Endothelial cell of umbilical vein (primary cell): ENCODE measurements at regions not wholly inside any gene's neighbourhood (a gene's known extent, or its start where the extent isn't known, plus 50 kb on each side); places are given as distances from the start of the nearest gene placed in this dataset.

ENCODE experiments used
- BruUV-seq: library from RNA; stranded (reverse); fragments of 400-500 nt; replicated peaks from 2 replicates; lab custom pipeline; 2021; lab: Mats Ljungman, UMichigan
- CTCF ChIA-PET: fragments of 300-600, 350-600 bp; sonication (Branson Sonifier 250); formaldehyde crosslinking; loops from one replicate; lab custom pipeline; 2021; ENCODE audit warnings: antibody characterized with exemption, inconsistent platforms; lab: Charles Lee
- POLR2A ChIA-PET: fragments of 300-600, 350-600 bp; sonication (Branson Sonifier 250); formaldehyde crosslinking; loops from one replicate; lab custom pipeline; 2021; ENCODE audit warnings: antibody characterized with exemption, inconsistent platforms; lab: Charles Lee
- DNase-seq: peaks from one replicate; pipeline ENCODE4 v3.0.0-alpha.2; 2011; ENCODE audit warnings: low read depth, low spot score
- FAIRE-seq: peaks from 2 replicates; lab custom pipeline; 2011; peaks lifted over from hg19 to GRCh38; lab: Jason Lieb, UNC
- H2AFZ ChIP-seq: 2 replicates; pipeline ENCODE4 v1.6.0; 2012; ENCODE audit warnings: low read depth, low read length, control low read depth, inconsistent platforms
- H3K27ac ChIP-seq: 2 replicates; pipeline ENCODE4 v1.5.1; 2011; ENCODE audit warnings: low read depth, mild to moderate bottlenecking, control low read depth, low read length, moderate library complexity; ENCODE audit not compliant: insufficient read depth
- H3K27me3 ChIP-seq, 2 experiments: 2 replicates each; pipeline versions ENCODE4 v1.6.0 to v1.6.1; 2011; ENCODE audit warnings: low read length in 2 of 2, mixed read lengths in 1 of 2; ENCODE audit not compliant: control insufficient read depth in 2 of 2, insufficient read depth in 2 of 2
- H3K36me3 ChIP-seq, 2 experiments: 2 replicates in 1 of 2; 3 replicates in 1 of 2; pipeline ENCODE4 v1.5.1; 2011; ENCODE audit warnings: low read length in 2 of 2, mild to moderate bottlenecking in 1 of 2, moderate library complexity in 1 of 2; ENCODE audit not compliant: control insufficient read depth in 2 of 2, insufficient read depth in 2 of 2; ENCODE audit errors: extremely low read depth in 1 of 2
- H3K4me1 ChIP-seq: 3 replicates; pipeline ENCODE4 v1.5.1; 2011; ENCODE audit warnings: mild to moderate bottlenecking, low read length; ENCODE audit not compliant: control insufficient read depth, insufficient read depth; ENCODE audit errors: extremely low read depth
- H3K4me2 ChIP-seq: 2 replicates; pipeline ENCODE4 v1.6.1; 2011; ENCODE audit warnings: low read length, control low read depth, mixed read lengths; ENCODE audit not compliant: insufficient read depth
- H3K4me3 ChIP-seq, 3 experiments: fragments of 200-600 bp in 1 of 3; sonication (generic), shearing (Covaris generic) in 1 of 3; replicated peaks in 1 of 3; 2 replicates each; pipeline ENCODE4 v1.5.1; 2011 to 2016; ENCODE audit warnings: control low read depth in 3 of 3, low read length in 3 of 3, mild to moderate bottlenecking in 2 of 3, inconsistent platforms in 1 of 3, low read depth in 1 of 3, moderate library complexity in 1 of 3; ENCODE audit not compliant: insufficient read depth in 1 of 3
- H3K79me2 ChIP-seq: 2 replicates; pipeline ENCODE4 v1.6.0; 2012; ENCODE audit warnings: low read length, inconsistent platforms; ENCODE audit not compliant: control insufficient read depth, insufficient read depth
- H3K9ac ChIP-seq: replicated peaks from 2 replicates; pipeline ENCODE3; 2011; ENCODE audit warnings: low read length, control low read depth; ENCODE audit not compliant: insufficient read depth; ENCODE audit errors: extremely low read depth
- H3K9me1 ChIP-seq: replicated peaks from 3 replicates; pipeline ENCODE4 v1.6.0; 2011; ENCODE audit warnings: mild to moderate bottlenecking, low read length; ENCODE audit not compliant: control insufficient read depth, insufficient read depth; ENCODE audit errors: extremely low read depth
- H3K9me3 ChIP-seq: replicated peaks from 2 replicates; pipeline ENCODE4 v1.5.1; 2012; ENCODE audit warnings: low read length, inconsistent platforms; ENCODE audit not compliant: control insufficient read depth, insufficient read depth
- H4K20me1 ChIP-seq: replicated peaks from 2 replicates; pipeline ENCODE3; 2011; ENCODE audit warnings: mild to moderate bottlenecking, low read length; ENCODE audit not compliant: control insufficient read depth, insufficient read depth; ENCODE audit errors: extremely low read depth
- CTCF ChIP-seq, 2 donors: IDR thresholded peaks; 1 replicate in 1 of 2; 2 replicates in 1 of 2; pipeline ENCODE4 v1.5.1; 2011; ENCODE audit warnings: low read length in 2 of 2, mild to moderate bottlenecking in 2 of 2, moderate library complexity in 2 of 2, control low read depth in 1 of 2, inconsistent platforms in 1 of 2, low read depth in 1 of 2; ENCODE audit not compliant: insufficient read depth in 1 of 2; ENCODE audit errors: extremely low read depth in 1 of 2
- EZH2 ChIP-seq: IDR thresholded peaks from 2 replicates; pipeline ENCODE4 v1.6.1; 2012; ENCODE audit warnings: borderline replicate concordance, low read depth, mild to moderate bottlenecking, moderate library complexity, low read length, inconsistent platforms; ENCODE audit not compliant: severe bottlenecking
- FOS ChIP-seq: IDR thresholded peaks from 2 replicates; pipeline ENCODE4 v1.6.1; 2011; ENCODE audit warnings: mild to moderate bottlenecking, low read length, moderate library complexity, borderline replicate concordance; ENCODE audit not compliant: insufficient read depth
- GATA2 ChIP-seq: IDR thresholded peaks from 2 replicates; pipeline ENCODE4 v1.7.0; 2011; ENCODE audit warnings: low read depth, mild to moderate bottlenecking, moderate library complexity, mixed read lengths, low read length; ENCODE audit not compliant: insufficient read length, insufficient read depth
- JUN ChIP-seq: IDR thresholded peaks from 2 replicates; pipeline ENCODE4 v1.6.1; 2011; ENCODE audit warnings: borderline replicate concordance, low read depth; ENCODE audit not compliant: insufficient read length, insufficient read depth
- MAX ChIP-seq: IDR thresholded peaks from 2 replicates; pipeline ENCODE4 v1.6.1; 2011; ENCODE audit not compliant: insufficient read depth, insufficient read length
- MYC ChIP-seq: IDR thresholded peaks from one replicate; pipeline ENCODE4 v1.6.1; 2011; ENCODE audit warnings: mild to moderate bottlenecking, low read depth, low read length
- POLR2A ChIP-seq: IDR thresholded peaks from 2 replicates; pipeline ENCODE4 v1.6.1; 2012; ENCODE audit warnings: low read depth, mild to moderate bottlenecking, control low read depth, low read length
- POLR2AphosphoS5 ChIP-seq: IDR thresholded peaks from 2 replicates; pipeline ENCODE4 v1.6.1; 2012; ENCODE audit warnings: low read depth, mild to moderate bottlenecking, control low read depth, low read length, moderate library complexity; ENCODE audit not compliant: insufficient read depth
- dilution Hi-C: fragments of 300-500 bp; cut with MboI; formaldehyde crosslinking; loops from one replicate; pipeline ENCODE4 v1.15.0; 2019; ENCODE audit warnings: low sequenced_read_pairs; ENCODE audit not compliant: extremely low pct_ligation_motif_present
- intact Hi-C: fragments of 100-400 bp; cut with micrococcal nuclease; formaldehyde crosslinking; loops from one replicate; pipeline ENCODE4 v1.10.0; 2022

GRCh38 chrX:39384996-39385395 lies 583.7 kb downstream of the MID1IP1 start:
- Histone ChIP-seq H3K79me2 (no peaks in the 10 kb centered on the region), H3K4me2 (no peak overlapping the region)
- no TSS peak for BruUV-seq

More at GRCh38 chrX:39384996-39385395, 583.7 kb downstream of the MID1IP1 start:
- Histone ChIP-seq H3K4me3 (no peak overlapping the region), H3K4me1 (no peaks in the 10 kb centered on the region), H3K9ac (no peak overlapping the region), H2AFZ (no peak overlapping the region), H3K9me1 (no peaks in the 10 kb centered on the region), H3K36me3 (no peaks in the 10 kb centered on the region), H3K9me3 (no peaks in the 10 kb centered on the region), H3K27ac (no peak overlapping the region), H3K27me3 (no peaks in the 10 kb centered on the region), H4K20me1 (no peaks in the 10 kb centered on the region)
- ChIA-PET POLR2A (no interaction called here), CTCF (no interaction called here)
- intact Hi-C loops (no loop called here), dilution Hi-C loops (no loop called here)
- TF ChIP-seq POLR2A (no peak), MAX (no peak), POLR2AphosphoS5 (no peak), GATA2 (no peak), JUN (no peak), CTCF (IDR thresholded peaks at IDR 0.05; ENCODE audit: extremely low read depth in 1 of 2, insufficient read depth in 1 of 2, low read depth in 1 of 2, low read length in 2 of 2) (no peak), FOS (no peak), MYC (no peak), EZH2 (no peak)
- FAIRE-seq (no peak), DNase-seq (no peak)
